Gastrocnemius medialis (tissue), 4 donors: ENCODE measurements at regions not wholly inside any gene's neighbourhood (a gene's known extent, or its start where the extent isn't known, plus 50 kb on each side); places are given as distances from the start of the nearest gene placed in this dataset.

ENCODE experiments used
- POLR2A ChIP-seq, 2 donors: fragments of 450-650 bp; IDR thresholded peaks; one replicate each; pipeline ENCODE4 v1.6.1; 2017; ENCODE audit warnings: antibody characterized with exemption in 2 of 2, mild to moderate bottlenecking in 2 of 2, moderate library complexity in 2 of 2
- TF ChIP-seq, protein P1 (sequence below), 5 experiments: fragments of 450-650 bp in 3 of 5; fragments of 200-600 bp in 2 of 5; sonication (generic) in 2 of 5; IDR thresholded peaks in 4 of 5; conservative IDR thresholded peaks in 1 of 5; 1 replicate in 4 of 5; 2 replicates in 1 of 5; pipeline ENCODE4 v1.5.1; 2016 to 2019; ENCODE audit warnings: antibody characterized with exemption in 5 of 5, mild to moderate bottlenecking in 3 of 5, moderate library complexity in 3 of 5

DNA sequence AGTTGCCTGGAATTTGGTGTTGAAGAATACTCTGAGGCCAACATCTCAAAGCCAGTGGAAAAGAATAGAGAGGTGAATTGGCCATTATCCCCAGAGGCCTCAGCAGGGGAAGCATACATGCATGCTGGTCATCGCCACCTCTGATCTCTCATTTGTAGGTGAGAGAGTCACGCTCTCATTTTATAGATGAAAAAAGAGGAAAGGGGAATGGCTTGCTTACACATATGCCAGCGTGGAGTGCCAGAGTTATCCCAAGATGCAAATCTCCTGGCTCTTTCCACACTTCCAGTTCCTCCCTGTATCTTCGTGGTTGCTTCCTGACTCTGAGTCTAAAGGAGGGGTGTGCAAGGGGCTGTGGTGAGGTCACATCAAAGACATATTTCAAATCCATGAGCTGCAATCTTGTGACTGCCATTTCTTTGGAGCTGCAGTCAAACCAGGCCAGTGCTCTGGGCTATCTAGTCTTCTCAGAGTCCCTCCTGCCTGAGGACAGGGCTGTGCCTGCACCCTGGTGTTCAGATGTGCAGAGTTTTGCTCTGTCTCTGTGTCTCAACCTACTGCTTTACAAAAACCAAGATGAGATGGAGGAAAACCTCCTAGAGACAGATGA is 324.7 kb downstream of the MYCN start:
- TF ChIP-seq, protein P1, sequence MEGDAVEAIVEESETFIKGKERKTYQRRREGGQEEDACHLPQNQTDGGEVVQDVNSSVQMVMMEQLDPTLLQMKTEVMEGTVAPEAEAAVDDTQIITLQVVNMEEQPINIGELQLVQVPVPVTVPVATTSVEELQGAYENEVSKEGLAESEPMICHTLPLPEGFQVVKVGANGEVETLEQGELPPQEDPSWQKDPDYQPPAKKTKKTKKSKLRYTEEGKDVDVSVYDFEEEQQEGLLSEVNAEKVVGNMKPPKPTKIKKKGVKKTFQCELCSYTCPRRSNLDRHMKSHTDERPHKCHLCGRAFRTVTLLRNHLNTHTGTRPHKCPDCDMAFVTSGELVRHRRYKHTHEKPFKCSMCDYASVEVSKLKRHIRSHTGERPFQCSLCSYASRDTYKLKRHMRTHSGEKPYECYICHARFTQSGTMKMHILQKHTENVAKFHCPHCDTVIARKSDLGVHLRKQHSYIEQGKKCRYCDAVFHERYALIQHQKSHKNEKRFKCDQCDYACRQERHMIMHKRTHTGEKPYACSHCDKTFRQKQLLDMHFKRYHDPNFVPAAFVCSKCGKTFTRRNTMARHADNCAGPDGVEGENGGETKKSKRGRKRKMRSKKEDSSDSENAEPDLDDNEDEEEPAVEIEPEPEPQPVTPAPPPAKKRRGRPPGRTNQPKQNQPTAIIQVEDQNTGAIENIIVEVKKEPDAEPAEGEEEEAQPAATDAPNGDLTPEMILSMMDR (IDR thresholded peaks at IDR 0.05 in 4 of 5, conservative IDR thresholded peaks at IDR 0.05 in 1 of 5): no peak
- no peak for TF ChIP-seq POLR2A (IDR thresholded peaks at IDR 0.05)
